ENCODE measurements at regions not wholly inside any gene's neighbourhood (a gene's known extent, or its start where the extent isn't known, plus 50 kb on each side); places are given as distances from the start of the nearest gene placed in this dataset.

DNA sequence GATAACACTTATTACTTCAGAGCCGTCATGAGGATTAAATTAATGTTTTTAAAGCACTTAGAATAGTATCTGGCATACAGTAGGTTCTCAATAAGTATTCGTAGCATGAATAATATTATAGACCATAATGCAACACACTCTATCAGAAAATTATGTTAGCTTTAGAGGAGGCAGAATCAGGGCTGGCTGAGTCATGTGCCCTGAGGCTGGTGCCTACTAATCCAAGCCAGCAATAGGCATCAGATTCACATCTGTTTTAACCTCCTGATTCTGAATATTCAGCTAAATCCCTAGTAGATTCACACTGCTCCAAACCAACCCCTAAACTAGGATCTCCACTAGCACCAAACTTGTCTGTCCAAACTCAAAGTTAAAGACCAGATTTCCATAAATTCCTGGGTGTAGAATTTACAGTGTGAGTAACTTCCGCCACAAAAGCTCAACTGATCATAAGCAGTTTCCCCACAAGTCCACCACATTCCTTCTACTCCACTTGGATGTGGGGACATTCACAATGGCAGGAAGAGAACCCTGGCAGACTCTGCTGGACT is 170.0 kb upstream of the DAPK1 start:
- TF ChIP-seq EZH2phosphoT487 (IDR thresholded peaks at IDR 0.05; ENCODE audit: low read depth, severe bottlenecking, unreplicated experiment): no peak
- TF ChIP-seq EZH2 (IDR thresholded peaks at IDR 0.05; ENCODE audit: borderline replicate concordance): no peak
- TF ChIP-seq, protein P1, sequence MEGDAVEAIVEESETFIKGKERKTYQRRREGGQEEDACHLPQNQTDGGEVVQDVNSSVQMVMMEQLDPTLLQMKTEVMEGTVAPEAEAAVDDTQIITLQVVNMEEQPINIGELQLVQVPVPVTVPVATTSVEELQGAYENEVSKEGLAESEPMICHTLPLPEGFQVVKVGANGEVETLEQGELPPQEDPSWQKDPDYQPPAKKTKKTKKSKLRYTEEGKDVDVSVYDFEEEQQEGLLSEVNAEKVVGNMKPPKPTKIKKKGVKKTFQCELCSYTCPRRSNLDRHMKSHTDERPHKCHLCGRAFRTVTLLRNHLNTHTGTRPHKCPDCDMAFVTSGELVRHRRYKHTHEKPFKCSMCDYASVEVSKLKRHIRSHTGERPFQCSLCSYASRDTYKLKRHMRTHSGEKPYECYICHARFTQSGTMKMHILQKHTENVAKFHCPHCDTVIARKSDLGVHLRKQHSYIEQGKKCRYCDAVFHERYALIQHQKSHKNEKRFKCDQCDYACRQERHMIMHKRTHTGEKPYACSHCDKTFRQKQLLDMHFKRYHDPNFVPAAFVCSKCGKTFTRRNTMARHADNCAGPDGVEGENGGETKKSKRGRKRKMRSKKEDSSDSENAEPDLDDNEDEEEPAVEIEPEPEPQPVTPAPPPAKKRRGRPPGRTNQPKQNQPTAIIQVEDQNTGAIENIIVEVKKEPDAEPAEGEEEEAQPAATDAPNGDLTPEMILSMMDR (IDR thresholded peaks at IDR 0.05; ENCODE audit: poor library complexity): no peak
- no peak overlapping the region for H3K27ac ChIP-seq
- DNase-seq (ENCODE audit: low spot score): no peak
- H2AFZ ChIP-seq: no peak overlapping the region
- no peaks in the 10 kb centered on the region for H3K27me3 ChIP-seq
- no peak overlapping the region for H3K4me3 ChIP-seq
- H3K4me2 ChIP-seq: no peak overlapping the region
- no peaks in the 10 kb centered on the region for H3K4me1 ChIP-seq (ENCODE audit: insufficient read depth)
- H3K79me2 ChIP-seq: no peaks in the 10 kb centered on the region
- peaks cover 5% of the 10 kb centered on the region for H3K9me3 ChIP-seq (ENCODE audit: low read depth)
- H3K9me2 ChIP-seq (replicated peaks; ENCODE audit: insufficient read depth): no peaks in the 10 kb centered on the region
- H3K36me3 ChIP-seq (replicated peaks; ENCODE audit: insufficient read depth, low read depth): no peaks in the 10 kb centered on the region
- 86% methylated on average over 3 of the region's 3 CpGs for WGBS (ENCODE audit: low lambda C conversion rate, missing lambda C conversion rate)
- H4K20me1 ChIP-seq (ENCODE audit: insufficient read depth, poor library complexity, severe bottlenecking): no peaks in the 10 kb centered on the region

DNA sequence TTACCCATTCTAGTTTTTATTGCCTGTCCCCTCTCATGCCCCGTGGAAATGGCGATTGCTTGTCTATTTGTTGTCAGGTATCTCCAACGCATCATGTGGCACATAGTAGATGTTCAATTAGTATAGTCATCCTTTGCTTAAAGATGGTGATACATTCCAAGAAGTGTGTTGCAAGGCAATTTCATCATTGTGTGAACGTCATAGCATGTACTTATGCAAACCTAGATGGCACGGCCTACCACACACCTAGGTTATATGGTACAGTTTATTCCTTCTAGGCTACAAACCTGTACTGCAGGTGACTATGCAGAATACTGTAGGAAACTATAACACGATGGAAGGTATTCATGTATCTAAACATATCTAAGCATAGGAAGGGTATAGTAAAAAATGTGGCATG is 163.9 kb upstream of the DAPK1 start:
- peaks cover 5% of the 10 kb centered on the region for H3K9me3 ChIP-seq (ENCODE audit: low read depth)
- no peak for DNase-seq (ENCODE audit: low spot score)
- H4K20me1 ChIP-seq (ENCODE audit: insufficient read depth, poor library complexity, severe bottlenecking): no peaks in the 10 kb centered on the region
- no peak overlapping the region for H3K4me3 ChIP-seq
- H3K4me1 ChIP-seq (ENCODE audit: insufficient read depth): peaks cover 11% of the 10 kb centered on the region
- H3K79me2 ChIP-seq: no peaks in the 10 kb centered on the region
- H3K27me3 ChIP-seq: no peaks in the 10 kb centered on the region
- TF ChIP-seq EZH2phosphoT487 (IDR thresholded peaks at IDR 0.05; ENCODE audit: low read depth, severe bottlenecking, unreplicated experiment) (no peak), EZH2 (IDR thresholded peaks at IDR 0.05; ENCODE audit: borderline replicate concordance) (no peak)
- TF ChIP-seq, protein P1 (IDR thresholded peaks at IDR 0.05; ENCODE audit: poor library complexity): no peak
- no peak overlapping the region for H2AFZ ChIP-seq
- WGBS (ENCODE audit: low lambda C conversion rate, missing lambda C conversion rate): 89% methylated on average over 6 of the region's 6 CpGs
- no peak overlapping the region for H3K27ac ChIP-seq
- H3K9me2 ChIP-seq (replicated peaks; ENCODE audit: insufficient read depth): no peaks in the 10 kb centered on the region
- no peaks in the 10 kb centered on the region for H3K36me3 ChIP-seq (replicated peaks; ENCODE audit: insufficient read depth, low read depth)
- no peak overlapping the region for H3K4me2 ChIP-seq

DNA sequence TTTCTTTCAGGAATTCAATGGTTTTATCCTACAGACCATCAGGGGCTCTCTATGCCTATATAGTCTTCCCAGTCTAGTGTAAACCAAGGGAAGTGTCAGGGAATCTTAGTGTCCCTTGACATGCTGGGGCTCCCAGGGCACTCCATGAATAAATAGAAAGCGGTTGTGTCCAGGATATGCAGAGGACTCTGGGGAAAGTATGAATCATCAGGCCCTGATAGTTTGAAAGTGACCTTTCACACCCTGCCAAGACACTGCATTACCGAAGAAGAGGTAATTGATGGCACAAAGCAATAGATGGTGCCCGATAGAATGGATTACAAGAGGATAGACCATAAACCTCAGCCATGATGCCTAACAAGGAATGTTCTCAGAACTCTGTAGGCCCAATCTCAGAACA is 163.3 kb upstream of the DAPK1 start:
- peaks cover 5% of the 10 kb centered on the region for H3K9me3 ChIP-seq (ENCODE audit: low read depth)
- 81% methylated on average over 3 of the region's 3 CpGs for WGBS (ENCODE audit: low lambda C conversion rate, missing lambda C conversion rate)

More for the DNA sequence above, 163.3 kb upstream of the DAPK1 start:
- Histone ChIP-seq H3K27me3 (no peaks in the 10 kb centered on the region), H3K27ac (no peak overlapping the region), H3K4me3 (no peak overlapping the region), H3K9me2 (replicated peaks; ENCODE audit: insufficient read depth) (no peaks in the 10 kb centered on the region), H3K4me1 (ENCODE audit: insufficient read depth) (peaks cover 11% of the 10 kb centered on the region), H4K20me1 (ENCODE audit: insufficient read depth, poor library complexity, severe bottlenecking) (no peaks in the 10 kb centered on the region), H3K4me2 (no peak overlapping the region), H3K79me2 (no peaks in the 10 kb centered on the region), H2AFZ (no peak overlapping the region), H3K36me3 (replicated peaks; ENCODE audit: insufficient read depth, low read depth) (no peaks in the 10 kb centered on the region)
- no peak for DNase-seq (ENCODE audit: low spot score)
- TF ChIP-seq, protein P1 (IDR thresholded peaks at IDR 0.05; ENCODE audit: poor library complexity): no peak
- TF ChIP-seq EZH2phosphoT487 (IDR thresholded peaks at IDR 0.05; ENCODE audit: low read depth, severe bottlenecking, unreplicated experiment): no peak
